ENCODE measurements at regions not wholly inside any gene's neighbourhood (a gene's known extent, or its start where the extent isn't known, plus 50 kb on each side); places are given as distances from the start of the nearest gene placed in this dataset.

- DNase-seq (no peak), ATAC-seq (ENCODE audit: low read depth in 2 of 2) (no peak)
- H3K9me3 ChIP-seq (ENCODE audit: control insufficient read depth in 2 of 2, low read length in 2 of 2): no peaks in the 10 kb centered on the region
- Mint-ChIP-seq H3K36me3 (no peaks in the 10 kb centered on the region), H3K27me3 (peaks cover 15% of the 10 kb centered on the region), H3K4me3 (no peak overlapping the region), H3K27ac (no peak overlapping the region), H3K4me1 (peaks cover 0 to 3% (median 0%) of the 10 kb centered on the region in 4 donors), H3K9me3 (no peaks in the 10 kb centered on the region)
- H3K36me3 ChIP-seq (ENCODE audit: control insufficient read depth, insufficient read depth, low read length): no peaks in the 10 kb centered on the region
- H3K4me3 ChIP-seq (ENCODE audit: low read depth, low read length): no peak overlapping the region
- H3K4me1 ChIP-seq (ENCODE audit: control insufficient read depth, insufficient read depth, low read length, poor library complexity, severe bottlenecking): no peaks in the 10 kb centered on the region
- no peaks in the 10 kb centered on the region for H3K27me3 ChIP-seq (ENCODE audit: control insufficient read depth, insufficient read depth, low read length)
- no peak overlapping the region for H3K27ac ChIP-seq (ENCODE audit: insufficient read depth, low read length, poor library complexity, severe bottlenecking)
These were observed 101.3 kb upstream of the SLC25A33 start for GRCh38 chr1:9437961-9438430.

- H3K27ac Mint-ChIP-seq: no peak overlapping the region
- H3K9me3 Mint-ChIP-seq: no peaks in the 10 kb centered on the region
- Histone ChIP-seq H3K36me3 (ENCODE audit: control insufficient read depth, insufficient read depth, low read length) (no peaks in the 10 kb centered on the region), H3K27me3 (ENCODE audit: control insufficient read depth, insufficient read depth, low read length) (no peaks in the 10 kb centered on the region), H3K4me3 (ENCODE audit: low read depth, low read length) (no peak overlapping the region), H3K27ac (ENCODE audit: insufficient read depth, low read length, poor library complexity, severe bottlenecking) (no peak overlapping the region), H3K9me3 (ENCODE audit: control insufficient read depth in 2 of 2, low read length in 2 of 2) (no peaks in the 10 kb centered on the region), H3K4me1 (ENCODE audit: control insufficient read depth, insufficient read depth, low read length, poor library complexity, severe bottlenecking) (no peaks in the 10 kb centered on the region)
- no peaks in the 10 kb centered on the region for H3K36me3 Mint-ChIP-seq
- no peak for DNase-seq
- H3K27me3 Mint-ChIP-seq: peaks cover 17% of the 10 kb centered on the region
- H3K4me3 Mint-ChIP-seq: no peak overlapping the region
- H3K4me1 Mint-ChIP-seq: peaks cover 0 to 3% (median 0%) of the 10 kb centered on the region in 4 donors
- ATAC-seq (ENCODE audit: low read depth in 2 of 2): no peak
These were observed 100.7 kb upstream of the SLC25A33 start for GRCh38 chr1:9438431-9439073.

GRCh38 chr1:9439074-9439761, 100.0 kb upstream of the SLC25A33 start:
- no peak overlapping the region for H3K4me3 Mint-ChIP-seq
- ATAC-seq (ENCODE audit: low read depth in 2 of 2): no peak
- Histone ChIP-seq H3K4me1 (ENCODE audit: control insufficient read depth, insufficient read depth, low read length, poor library complexity, severe bottlenecking) (no peaks in the 10 kb centered on the region), H3K9me3 (ENCODE audit: control insufficient read depth in 2 of 2, low read length in 2 of 2) (no peaks in the 10 kb centered on the region), H3K36me3 (ENCODE audit: control insufficient read depth, insufficient read depth, low read length) (no peaks in the 10 kb centered on the region), H3K27ac (ENCODE audit: insufficient read depth, low read length, poor library complexity, severe bottlenecking) (no peak overlapping the region), H3K4me3 (ENCODE audit: low read depth, low read length) (no peak overlapping the region), H3K27me3 (ENCODE audit: control insufficient read depth, insufficient read depth, low read length) (no peaks in the 10 kb centered on the region)
- H3K36me3 Mint-ChIP-seq: no peaks in the 10 kb centered on the region
- H3K4me1 Mint-ChIP-seq: peaks cover 0 to 3% (median 0%) of the 10 kb centered on the region in 4 donors
- peaks cover 17% of the 10 kb centered on the region for H3K27me3 Mint-ChIP-seq
- no peaks in the 10 kb centered on the region for H3K9me3 Mint-ChIP-seq
- H3K27ac Mint-ChIP-seq: peak overlapping the region in 1 of 3 donors; percentile 31
- DNase-seq: no peak

- DNase-seq (no peak), ATAC-seq (ENCODE audit: low read depth in 2 of 2) (no peak)
- peaks cover 15% of the 10 kb centered on the region for H3K27me3 Mint-ChIP-seq
- H3K9me3 ChIP-seq (ENCODE audit: control insufficient read depth in 2 of 2, low read length in 2 of 2): no peaks in the 10 kb centered on the region
- no peak overlapping the region for H3K4me3 ChIP-seq (ENCODE audit: low read depth, low read length)
- no peak overlapping the region for H3K4me3 Mint-ChIP-seq
- H3K9me3 Mint-ChIP-seq: no peaks in the 10 kb centered on the region
- peaks cover 0 to 3% (median 0%) of the 10 kb centered on the region in 4 donors for H3K4me1 Mint-ChIP-seq
- no peaks in the 10 kb centered on the region for H3K36me3 ChIP-seq (ENCODE audit: control insufficient read depth, insufficient read depth, low read length)
- H3K27me3 ChIP-seq (ENCODE audit: control insufficient read depth, insufficient read depth, low read length): no peaks in the 10 kb centered on the region
- no peaks in the 10 kb centered on the region for H3K4me1 ChIP-seq (ENCODE audit: control insufficient read depth, insufficient read depth, low read length, poor library complexity, severe bottlenecking)
- H3K27ac ChIP-seq (ENCODE audit: insufficient read depth, low read length, poor library complexity, severe bottlenecking): no peak overlapping the region
- H3K36me3 Mint-ChIP-seq: no peaks in the 10 kb centered on the region
- H3K27ac Mint-ChIP-seq: no peak overlapping the region
These were observed 99.0 kb upstream of the SLC25A33 start for GRCh38 chr1:9440261-9440660.

- Histone ChIP-seq H3K27me3 (ENCODE audit: control insufficient read depth, insufficient read depth, low read length) (no peaks in the 10 kb centered on the region), H3K36me3 (ENCODE audit: control insufficient read depth, insufficient read depth, low read length) (no peaks in the 10 kb centered on the region), H3K9me3 (ENCODE audit: control insufficient read depth in 2 of 2, low read length in 2 of 2) (no peaks in the 10 kb centered on the region), H3K4me1 (ENCODE audit: control insufficient read depth, insufficient read depth, low read length, poor library complexity, severe bottlenecking) (no peaks in the 10 kb centered on the region), H3K4me3 (ENCODE audit: low read depth, low read length) (no peak overlapping the region), H3K27ac (ENCODE audit: insufficient read depth, low read length, poor library complexity, severe bottlenecking) (no peak overlapping the region)
- Mint-ChIP-seq H3K9me3 (no peaks in the 10 kb centered on the region), H3K27me3 (peaks cover 13% of the 10 kb centered on the region), H3K36me3 (no peaks in the 10 kb centered on the region), H3K27ac (no peak overlapping the region), H3K4me3 (no peak overlapping the region), H3K4me1 (peaks cover 0 to 3% (median 0%) of the 10 kb centered on the region in 4 donors)
- ATAC-seq (ENCODE audit: low read depth in 2 of 2): no peak
- no peak for DNase-seq
These were observed 98.5 kb upstream of the SLC25A33 start for GRCh38 chr1:9440763-9441194.

GRCh38 chr1:9441451-9442133, 97.7 kb upstream of the SLC25A33 start:
- Mint-ChIP-seq H3K9me3 (no peaks in the 10 kb centered on the region), H3K27ac (no peak overlapping the region)

GRCh38 chr1:9442278-9442846, 96.9 kb upstream of the SLC25A33 start:
- peaks cover 0 to 3% (median 0%) of the 10 kb centered on the region in 4 donors for H3K4me1 Mint-ChIP-seq

More at GRCh38 chr1:9441451-9442133, 97.7 kb upstream of the SLC25A33 start:
- H3K4me1 Mint-ChIP-seq: peaks cover 0 to 3% (median 0%) of the 10 kb centered on the region in 4 donors
- no peaks in the 10 kb centered on the region for H3K36me3 Mint-ChIP-seq
- Histone ChIP-seq H3K4me1 (ENCODE audit: control insufficient read depth, insufficient read depth, low read length, poor library complexity, severe bottlenecking) (no peaks in the 10 kb centered on the region), H3K27me3 (ENCODE audit: control insufficient read depth, insufficient read depth, low read length) (no peaks in the 10 kb centered on the region), H3K9me3 (ENCODE audit: control insufficient read depth in 2 of 2, low read length in 2 of 2) (no peaks in the 10 kb centered on the region), H3K36me3 (ENCODE audit: control insufficient read depth, insufficient read depth, low read length) (no peaks in the 10 kb centered on the region), H3K4me3 (ENCODE audit: low read depth, low read length) (no peak overlapping the region), H3K27ac (ENCODE audit: insufficient read depth, low read length, poor library complexity, severe bottlenecking) (no peak overlapping the region)
- no peak overlapping the region for H3K4me3 Mint-ChIP-seq
- no peak for ATAC-seq (ENCODE audit: low read depth in 2 of 2)
- peaks cover 13% of the 10 kb centered on the region for H3K27me3 Mint-ChIP-seq
- no peak for DNase-seq

More at GRCh38 chr1:9442278-9442846, 96.9 kb upstream of the SLC25A33 start:
- no peak overlapping the region for H3K27ac ChIP-seq (ENCODE audit: insufficient read depth, low read length, poor library complexity, severe bottlenecking)
- H3K36me3 ChIP-seq (ENCODE audit: control insufficient read depth, insufficient read depth, low read length): no peaks in the 10 kb centered on the region
- H3K36me3 Mint-ChIP-seq: no peaks in the 10 kb centered on the region
- no peak for DNase-seq
- ATAC-seq (ENCODE audit: low read depth in 2 of 2): no peak
- H3K9me3 Mint-ChIP-seq: no peaks in the 10 kb centered on the region
- no peak overlapping the region for H3K4me3 Mint-ChIP-seq
- H3K9me3 ChIP-seq (ENCODE audit: control insufficient read depth in 2 of 2, low read length in 2 of 2): no peaks in the 10 kb centered on the region
- H3K27ac Mint-ChIP-seq: no peak overlapping the region
- H3K27me3 ChIP-seq (ENCODE audit: control insufficient read depth, insufficient read depth, low read length): no peaks in the 10 kb centered on the region
- no peaks in the 10 kb centered on the region for H3K4me1 ChIP-seq (ENCODE audit: control insufficient read depth, insufficient read depth, low read length, poor library complexity, severe bottlenecking)
- no peak overlapping the region for H3K4me3 ChIP-seq (ENCODE audit: low read depth, low read length)
- peaks cover 13% of the 10 kb centered on the region for H3K27me3 Mint-ChIP-seq
